NCI-H1436 (cell line): ENCODE measurements at regions not wholly inside any gene's neighbourhood (a gene's known extent, or its start where the extent isn't known, plus 50 kb on each side); places are given as distances from the start of the nearest gene placed in this dataset.
"Not testable (repeated sequence)": the region's sequence is repeated elsewhere in the genome, so short reads cannot be mapped to it uniquely, and the experiment has no call there.

Experiments
- DNase-seq: peaks from one replicate; lab custom pipeline; 2025; lab: John Stamatoyannopoulos, UW

- DNase-seq: no peak
These were observed 158.8 kb downstream of the IL20RB start for GRCh38 chr3:137116619-137117018.

- DNase-seq: peak; percentile 23
These were observed 164.0 kb downstream of the IL20RB start for GRCh38 chr3:137121704-137122314.

DNA sequence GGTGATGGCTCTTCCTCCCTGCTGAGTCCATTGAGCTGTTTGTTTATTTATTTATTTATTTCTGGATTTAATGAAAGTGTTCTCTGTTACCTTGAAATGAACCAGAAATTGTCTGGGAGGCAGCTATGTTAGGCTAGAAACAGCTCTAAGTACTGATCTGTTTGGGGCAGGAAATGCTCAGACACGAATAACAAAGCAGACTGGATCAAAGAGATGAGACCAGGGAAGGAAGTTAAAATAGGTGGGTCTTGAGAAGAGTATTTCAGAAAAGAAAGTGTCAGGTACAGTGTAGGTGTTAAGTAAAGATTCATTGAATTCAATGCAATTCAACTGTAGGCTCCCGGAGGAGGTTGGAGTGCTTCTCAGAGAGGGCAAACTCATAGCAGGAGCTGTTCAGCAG is 173.3 kb downstream of the IL20RB start:
- no peak for DNase-seq

DNA sequence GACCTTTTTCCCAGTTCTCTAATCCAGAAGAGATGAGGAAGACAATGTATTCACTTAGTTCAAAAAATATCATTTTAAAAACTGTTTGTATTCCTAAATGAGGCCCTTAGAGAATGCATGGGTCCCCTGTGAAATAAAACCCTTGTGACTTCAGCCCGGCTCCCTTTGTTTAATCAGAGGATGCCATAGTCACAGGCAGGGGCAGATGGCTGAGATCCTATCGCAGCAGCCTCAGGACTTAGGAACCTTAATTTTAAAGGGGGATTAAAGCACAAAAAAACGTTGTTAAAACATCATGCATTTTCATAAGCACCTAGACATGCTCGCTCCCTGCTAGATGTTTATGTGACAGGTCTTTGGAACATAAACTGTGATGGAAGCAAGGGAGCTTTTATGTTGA is 176.6 kb downstream of the IL20RB start:
- no peak for DNase-seq

DNA sequence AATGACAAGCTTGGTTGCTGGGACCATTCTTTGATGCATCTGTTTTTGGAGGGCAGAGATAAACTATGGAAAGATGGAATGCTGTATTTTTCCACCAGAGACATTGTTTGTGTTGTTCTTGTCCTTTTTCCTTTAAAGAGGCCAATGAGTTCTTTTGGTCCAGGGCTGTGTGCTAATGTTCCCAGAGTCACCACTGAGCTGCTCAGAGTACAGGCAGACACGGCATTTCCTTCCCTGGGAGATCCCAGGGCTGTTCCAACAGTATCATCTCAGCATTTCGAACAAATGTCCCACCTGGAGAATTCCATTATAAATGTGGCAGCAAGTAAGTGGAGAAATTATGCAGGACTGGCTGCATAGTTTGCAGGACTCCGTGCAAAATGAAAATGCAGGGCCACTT is 190.6 kb downstream of the IL20RB start:
- no peak for DNase-seq

DNA sequence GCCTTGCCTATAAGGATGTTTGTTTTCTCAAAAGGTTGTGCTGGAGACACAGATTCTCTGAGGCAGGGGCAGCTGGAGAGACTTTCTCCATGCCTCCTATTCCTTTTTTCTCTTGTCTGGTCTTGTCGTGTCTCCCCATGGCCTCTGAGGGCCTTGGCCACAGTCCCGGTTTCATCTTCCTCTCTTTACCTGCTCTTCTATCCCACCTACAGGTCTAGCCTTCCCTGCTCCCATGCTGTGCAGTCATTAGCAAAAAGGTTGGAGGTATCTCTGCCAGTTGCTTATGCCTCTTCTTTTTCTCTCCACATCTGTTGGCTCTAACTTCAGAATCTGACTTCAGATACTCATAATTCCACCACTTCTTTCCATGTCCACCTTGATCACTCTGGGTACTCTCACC is 191.1 kb downstream of the IL20RB start:
- no peak for DNase-seq

DNA sequence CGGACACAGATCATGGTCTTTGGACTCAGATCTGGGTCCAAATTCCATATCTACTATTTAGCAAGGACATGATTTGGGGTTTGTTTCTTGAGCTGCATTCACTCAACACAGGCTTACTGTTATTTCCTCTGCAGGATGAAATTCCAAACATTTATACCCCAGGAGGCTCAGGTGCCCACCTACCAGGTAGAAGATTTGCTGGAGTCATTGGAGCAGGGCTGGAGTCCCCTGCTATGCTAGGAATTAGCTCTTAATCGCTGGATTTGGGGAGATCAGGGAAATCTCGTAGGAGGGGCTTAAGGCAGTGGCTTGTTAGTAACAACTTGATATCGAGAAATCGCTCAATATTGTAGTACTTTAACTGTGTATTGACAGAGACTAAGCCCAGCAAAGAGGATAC is 193.0 kb downstream of the IL20RB start:
- no peak for DNase-seq

GRCh38 chr3:137153046-137153445 is 195.3 kb downstream of the IL20RB start:
- DNase-seq: not testable (repeated sequence)

DNA sequence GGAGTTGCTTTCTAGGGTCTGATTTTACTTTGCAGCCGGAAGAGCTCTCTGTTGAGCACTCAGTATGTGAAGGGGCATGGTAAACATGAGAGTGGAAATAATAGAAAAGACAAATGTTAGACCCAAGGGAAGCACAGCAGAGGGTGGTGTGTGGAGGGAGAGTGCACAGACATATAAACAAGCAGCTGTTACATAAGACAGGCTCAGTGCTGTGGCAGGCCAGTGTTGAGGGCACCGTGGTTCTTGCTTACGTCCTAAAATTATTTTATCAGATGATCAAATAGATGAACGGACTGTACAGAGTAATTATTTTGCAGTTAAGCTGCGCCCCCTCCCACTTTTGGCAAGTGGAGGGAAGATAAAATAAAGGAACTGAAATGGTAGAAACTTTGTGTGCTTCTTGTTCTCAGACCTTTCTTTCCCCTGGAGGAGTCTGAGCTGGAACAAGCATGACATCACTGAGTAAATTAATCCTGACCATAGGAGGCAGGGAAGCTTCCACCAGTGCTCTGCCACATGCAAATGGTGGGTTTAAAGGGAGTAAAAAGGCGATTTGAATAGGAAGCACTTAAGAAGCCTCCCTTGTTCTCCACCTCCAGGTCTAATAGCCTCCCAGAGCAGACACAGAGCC is 205.6 kb downstream of the IL20RB start:
- no peak for DNase-seq

- DNase-seq: no peak
These were observed 206.2 kb downstream of the IL20RB start for GRCh38 chr3:137163958-137164357.

DNA sequence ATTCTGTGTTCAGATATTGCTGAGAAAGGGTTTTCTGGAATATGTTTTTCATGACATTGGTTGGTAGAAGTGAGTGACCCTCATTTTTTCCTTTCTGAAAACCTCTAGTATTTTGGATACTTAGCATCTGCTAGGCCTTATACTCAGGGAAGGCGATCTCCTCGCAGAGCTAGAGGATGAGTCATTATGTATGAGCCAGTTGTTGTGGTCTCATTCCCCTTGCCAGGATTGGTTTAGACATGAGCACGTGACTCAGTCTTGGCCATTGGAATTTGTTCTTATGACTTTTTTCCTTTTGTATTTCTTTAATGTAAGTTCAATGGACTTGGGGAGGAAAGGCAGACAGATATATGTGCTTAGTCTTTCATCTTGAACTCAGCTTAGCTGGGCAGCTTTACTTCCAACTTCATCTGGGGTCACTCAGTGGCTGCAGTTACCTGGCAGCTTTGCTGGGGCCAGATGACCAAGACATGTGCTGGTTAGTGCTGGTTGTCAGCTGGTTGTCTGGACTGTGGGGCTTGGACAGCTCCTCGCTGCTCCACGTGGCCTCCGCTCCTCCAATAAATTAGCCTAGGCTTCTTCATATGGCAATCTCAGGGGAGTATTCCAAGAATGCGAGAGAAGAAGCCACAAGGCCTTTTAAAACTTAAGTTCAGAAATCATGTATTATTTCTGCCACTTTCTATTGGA is 207.5 kb downstream of the IL20RB start:
- no peak for DNase-seq

DNA sequence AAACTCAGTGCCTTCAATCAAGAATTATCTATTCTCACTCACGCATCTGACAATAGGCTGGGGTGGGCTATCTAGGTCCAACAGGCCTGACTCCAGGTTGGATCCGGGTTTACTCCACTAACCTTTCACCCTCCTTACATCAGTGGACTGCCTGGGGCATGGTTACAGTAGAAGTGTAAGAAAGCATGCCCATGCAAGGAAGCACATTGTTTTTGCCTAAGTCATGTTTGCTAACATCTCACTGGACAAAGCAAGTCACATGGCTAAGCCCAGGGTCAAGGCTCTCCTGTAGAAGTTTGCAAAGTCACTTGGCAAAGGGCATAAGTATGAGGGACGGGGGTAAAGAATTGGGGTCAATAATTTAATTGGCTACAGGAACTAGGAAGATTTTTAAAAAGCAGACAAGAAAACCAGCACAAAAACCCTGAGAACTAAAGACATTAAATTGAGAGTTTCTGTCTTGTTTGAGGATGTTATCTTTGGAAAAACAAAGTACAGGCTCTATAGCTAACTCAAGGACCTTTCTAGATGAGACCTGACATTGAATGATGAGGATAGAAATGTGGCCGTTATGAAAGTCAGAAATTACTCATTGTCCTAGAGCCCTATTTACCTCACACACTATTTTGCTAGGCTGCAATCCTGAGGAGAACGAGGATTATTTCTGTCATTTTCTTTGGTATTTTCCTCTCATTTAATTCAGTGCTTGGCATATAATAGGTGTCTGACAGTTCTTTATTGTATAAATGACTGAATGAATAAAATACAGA is 214.2 kb downstream of the IL20RB start:
- DNase-seq: no peak

GRCh38 chr3:137172728-137173127 is 214.9 kb downstream of the IL20RB start:
- no peak for DNase-seq

DNA sequence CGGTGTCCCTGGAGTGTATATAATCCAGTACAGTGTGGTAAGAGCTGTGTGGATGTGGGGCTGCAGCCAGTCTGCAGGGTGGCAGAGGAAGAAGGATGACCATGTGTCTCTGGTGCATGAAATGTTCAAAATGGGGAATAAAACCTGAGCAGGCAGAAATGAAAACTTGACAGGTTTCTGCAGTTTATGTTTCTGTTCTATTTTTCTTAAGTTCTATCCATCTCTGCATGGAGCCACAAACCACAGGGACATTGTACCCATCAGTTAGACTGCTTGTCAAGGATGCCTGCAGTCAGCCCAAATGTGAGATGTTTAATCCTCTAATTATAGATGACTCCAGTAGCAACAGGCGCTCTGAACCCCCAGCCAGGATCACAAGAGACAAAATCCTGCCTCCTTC is 216.7 kb downstream of the IL20RB start:
- no peak for DNase-seq

DNA sequence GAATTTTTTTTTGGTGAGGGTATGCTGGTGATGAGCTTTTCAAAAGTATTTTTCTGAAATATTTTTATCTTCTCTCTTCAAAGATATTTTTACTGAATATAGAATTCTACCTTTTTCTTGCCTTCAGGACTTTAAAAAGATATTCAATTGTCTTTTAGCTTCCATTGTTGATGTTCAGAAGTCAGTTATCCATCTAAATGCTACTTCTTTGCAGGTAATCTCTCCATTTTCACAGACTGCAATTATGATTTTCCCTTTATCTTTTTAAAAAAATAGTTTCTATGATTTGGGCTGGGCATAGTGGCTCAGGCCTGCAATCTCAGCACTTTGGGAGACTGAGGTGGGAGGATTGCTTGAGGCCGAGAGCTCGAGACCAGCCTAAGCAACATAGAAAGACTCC is 222.4 kb downstream of the IL20RB start:
- DNase-seq: no peak

- DNase-seq: no peak
These were observed 233.5 kb downstream of the IL20RB start for GRCh38 chr3:137191133-137191923.

DNA sequence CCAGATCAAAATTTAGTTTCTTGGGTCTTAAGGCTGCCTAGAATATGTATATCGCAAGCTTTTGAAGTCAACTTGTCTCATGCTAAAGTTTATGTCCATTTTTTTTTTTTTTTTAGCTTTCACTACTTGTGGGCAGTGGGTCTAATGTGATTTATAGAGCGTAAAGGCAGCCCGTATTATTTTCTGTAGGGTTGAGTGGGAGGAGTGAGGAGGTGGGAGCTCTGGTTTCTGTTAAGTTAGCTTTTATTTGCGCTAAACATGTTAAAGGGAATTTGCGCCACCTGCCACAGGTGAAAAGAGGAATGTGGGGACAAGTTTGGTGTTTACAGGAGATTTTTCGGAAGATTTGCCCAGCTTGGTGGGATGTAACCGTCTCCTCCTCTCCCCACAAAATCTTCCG is 234.2 kb downstream of the IL20RB start:
- no peak for DNase-seq

GRCh38 chr3:137194301-137194700 is 236.5 kb downstream of the IL20RB start:
- DNase-seq: no peak

GRCh38 chr3:137198374-137198773 is 240.6 kb downstream of the IL20RB start:
- not testable (repeated sequence) for DNase-seq

GRCh38 chr3:137199678-137200077 is 241.9 kb downstream of the IL20RB start:
- no peak for DNase-seq

GRCh38 chr3:137201066-137201465 is 243.3 kb downstream of the IL20RB start:
- DNase-seq: no peak

GRCh38 chr3:137202941-137203340 is 245.2 kb downstream of the IL20RB start:
- no peak for DNase-seq
